HepG2 (cell line): ENCODE measurements at regions not wholly inside any gene's neighbourhood (a gene's known extent, or its start where the extent isn't known, plus 50 kb on each side); places are given as distances from the start of the nearest gene placed in this dataset.
A peak's percentile ranks its signal among the peaks of the same experiment; 100 is the strongest.

ENCODE experiments used
- ATAC-seq: fragments of 200-7000 bp; cut with Tn5 transposase; 3 replicates; pipeline ENCODE4 v1.9.1; 2020; ENCODE audit warnings: mild to moderate bottlenecking, moderate library complexity
- BruUV-seq: library from RNA; stranded (reverse); fragments of 400-500 nt; replicated peaks from 2 replicates; lab custom pipeline; 2021; lab: Mats Ljungman, UMichigan
- CTCF ChIA-PET: fragments of 300-600 bp; formaldehyde crosslinking; extraction: SDS; loops from one replicate; lab custom pipeline; 2021; ENCODE audit warnings: low total read pairs, inconsistent platforms, low intra/inter-chr PET ratio; lab: Yijun Ruan, JAX
- POLR2A ChIA-PET: fragments of 350-600 bp; sonication (Branson Sonifier 250); formaldehyde crosslinking; loops from one replicate; lab custom pipeline; 2020; ENCODE audit warnings: antibody characterized with exemption, inconsistent platforms; lab: Yijun Ruan, JAX
- DNase-seq: peaks from one replicate; pipeline ENCODE4 v3.0.0-alpha.2; 2015; ENCODE audit warnings: low spot score
- FAIRE-seq: peaks from 3 replicates; lab custom pipeline; 2011; peaks lifted over from hg19 to GRCh38; lab: Jason Lieb, UNC
- H2AFZ ChIP-seq: one replicate; pipeline ENCODE4 v1.6.1; 2011; ENCODE audit warnings: low read length, inconsistent platforms
- H3K27ac ChIP-seq: fragments of 300-600 bp; 3 replicates; pipeline ENCODE4 v1.8.0; 2011; ENCODE audit warnings: mixed run types, mild to moderate bottlenecking, mixed read lengths, low read length, inconsistent platforms; ENCODE audit not compliant: insufficient read depth; ENCODE audit errors: extremely low read length
- H3K27me3 ChIP-seq, 2 experiments: fragments of 200-600 bp in 1 of 2; 2 replicates in 1 of 2; 3 replicates in 1 of 2; pipeline versions ENCODE4 v1.6.0 to v1.8.0; 2011; ENCODE audit warnings: low read length in 2 of 2, mild to moderate bottlenecking in 2 of 2, moderate library complexity in 2 of 2, inconsistent platforms in 1 of 2; ENCODE audit not compliant: insufficient read depth in 2 of 2, control insufficient read depth in 1 of 2
- H3K36me3 ChIP-seq, 2 experiments: fragments of 200-600 bp in 1 of 2; replicated peaks in 1 of 2; 2 replicates in 1 of 2; 3 replicates in 1 of 2; pipeline versions ENCODE4 v1.5.1 to v1.8.0; 2011; ENCODE audit warnings: low read length in 2 of 2, inconsistent platforms in 1 of 2; ENCODE audit not compliant: insufficient read depth in 2 of 2, control insufficient read depth in 1 of 2
- H3K4me1 ChIP-seq: 2 replicates; pipeline ENCODE4 v1.5.1; 2012; ENCODE audit warnings: low read length, inconsistent platforms; ENCODE audit not compliant: insufficient read depth
- H3K4me2 ChIP-seq: 2 replicates; pipeline ENCODE4 v1.6.0; 2011; ENCODE audit warnings: low read depth, low read length, inconsistent platforms
- H3K4me3 ChIP-seq, 3 experiments: fragments of 200-600 bp in 1 of 3; sonication (generic), shearing (Covaris generic) in 1 of 3; replicated peaks in 1 of 3; 2 replicates each; pipeline ENCODE4 v1.5.1; 2011 to 2016; ENCODE audit warnings: low read length in 3 of 3, inconsistent platforms in 2 of 3, low read depth in 2 of 3, mild to moderate bottlenecking in 2 of 3, control low read depth in 1 of 3, mixed read lengths in 1 of 3; ENCODE audit not compliant: insufficient read depth in 1 of 3
- H3K79me2 ChIP-seq: one replicate; pipeline ENCODE4 v1.6.1; 2011; ENCODE audit warnings: low read length, inconsistent platforms; ENCODE audit not compliant: insufficient read depth
- H3K9ac ChIP-seq: 2 replicates; pipeline ENCODE4 v1.6.0; 2011; ENCODE audit warnings: mild to moderate bottlenecking, low read depth, low read length, inconsistent platforms; ENCODE audit not compliant: insufficient read depth
- H3K9me3 ChIP-seq: 2 replicates; pipeline ENCODE4 v1.5.1; 2012; ENCODE audit warnings: mild to moderate bottlenecking, low read length
- H4K20me1 ChIP-seq: 2 replicates; pipeline ENCODE4 v1.6.0; 2011; ENCODE audit warnings: inconsistent platforms, mild to moderate bottlenecking, low read length, moderate library complexity; ENCODE audit not compliant: insufficient read depth
- DNMT1 ChIP-seq: sonication (generic); formaldehyde crosslinking; IDR thresholded peaks from 2 replicates; pipeline ENCODE4 v1.5.1; 2020; ENCODE audit warnings: mild to moderate bottlenecking, missing genetic modification reagents
- MXI1 ChIP-seq: IDR thresholded peaks from 3 replicates; pipeline ENCODE4 v1.6.1; 2012; ENCODE audit warnings: low read depth, low read length, inconsistent platforms, borderline replicate concordance
- NONO ChIP-seq, 2 experiments: fragments of 450-650 bp in 1 of 2; sonication (generic) in 1 of 2; formaldehyde crosslinking in 1 of 2; IDR thresholded peaks in 1 of 2; conservative IDR thresholded peaks in 1 of 2; 2 replicates each; pipeline versions ENCODE4 v1.6.1 to v1.8.0; 2017 to 2022; ENCODE audit warnings: mild to moderate bottlenecking in 1 of 2, missing genetic modification reagents in 1 of 2, moderate library complexity in 1 of 2
- SAP130 ChIP-seq: IDR thresholded peaks from 2 replicates; pipeline ENCODE4 v1.6.1; 2016; ENCODE audit warnings: low read depth
- STAG1 ChIP-seq: sonication (generic); formaldehyde crosslinking; IDR thresholded peaks from 2 replicates; pipeline ENCODE4 v1.4.0; 2020; ENCODE audit warnings: missing genetic modification reagents
- ZBTB42 ChIP-seq: sonication (generic); formaldehyde crosslinking; IDR thresholded peaks from 2 replicates; pipeline ENCODE4 v1.5.0; 2020; ENCODE audit warnings: mild to moderate bottlenecking, missing genetic modification reagents
- WGBS: methylation state at CpG from one replicate; pipeline ENCODE4 v1.1.6; 2017; ENCODE audit warnings: low lambda C conversion rate; 5-methylcytosine and 5-hydroxymethylcytosine counted together
- in situ Hi-C: cut with HindIII; loops from 2 replicates; pipeline ENCODE4 v1.10.0; 2017; ENCODE audit warnings: low pct_unique_long_range_greater_than_20kb; ENCODE audit not compliant: extremely low pct_ligation_motif_present
- intact Hi-C: fragments of 100-400 bp; cut with micrococcal nuclease; formaldehyde crosslinking; loops from one replicate; pipeline ENCODE4 v1.10.0; 2022; ENCODE audit not compliant: unreplicated experiment

- no peaks in the 10 kb centered on the region for H4K20me1 ChIP-seq
- intact Hi-C loops: no loop called here
- TF ChIP-seq ZBTB42 (CRISPR knock-in tag) (no peak), MXI1 (no peak), SAP130 (CRISPR knock-in tag) (no peak)
- no TSS peak for BruUV-seq
- POLR2A ChIA-PET: no interaction called here
- peak overlapping the region; percentile 3; the same call in 1 of the 2 replicates for H3K4me2 ChIP-seq
- H3K27ac ChIP-seq: no peak overlapping the region
- no peaks in the 10 kb centered on the region for H3K79me2 ChIP-seq
- H3K9me3 ChIP-seq: no peaks in the 10 kb centered on the region
- H2AFZ ChIP-seq: no peak overlapping the region
- H3K9ac ChIP-seq: no peak overlapping the region
- no peak overlapping the region for H3K4me3 ChIP-seq
- no peaks in the 10 kb centered on the region for H3K4me1 ChIP-seq
- in situ Hi-C loops: no loop called here
- ATAC-seq: peak; percentile 31; the same call in 1 of the 3 replicates
- no peak for DNase-seq
- H3K36me3 ChIP-seq: no peaks in the 10 kb centered on the region
- no peaks in the 10 kb centered on the region for H3K27me3 ChIP-seq
- CTCF ChIA-PET: no interaction called here
- WGBS: 48% methylated on average over 20 of the region's 20 CpGs
- no peak for FAIRE-seq
Measured at GRCh38 chr4:107380836-107381438, 339.1 kb downstream of the PAPSS1 start.

DNA sequence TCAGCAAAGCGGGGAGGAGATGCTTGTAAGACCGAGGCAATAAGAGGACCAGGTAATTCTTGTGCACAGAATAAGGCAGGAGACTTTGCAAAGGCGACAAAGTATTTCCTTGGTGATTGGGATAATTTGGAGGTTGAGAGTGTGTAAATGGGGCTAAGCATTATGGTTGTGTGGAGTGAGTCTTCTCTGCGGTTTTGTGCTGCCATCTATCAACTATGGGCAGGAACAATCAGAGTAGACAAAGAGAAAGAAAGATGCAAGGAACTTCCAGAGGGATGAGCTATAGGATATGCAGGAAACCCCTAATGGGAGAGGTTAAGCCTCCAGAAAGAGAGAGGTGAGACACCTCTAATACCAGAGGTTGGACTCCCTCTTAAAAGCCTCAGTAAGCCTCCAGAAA, 339.8 kb downstream of the PAPSS1 start:
- Histone ChIP-seq H3K4me3 (no peak overlapping the region), H4K20me1 (no peaks in the 10 kb centered on the region)
- BruUV-seq: no TSS peak
- no peak for DNase-seq
- no peak for TF ChIP-seq NONO (IDR thresholded peaks at IDR 0.05)
- no peak for TF ChIP-seq NONO (CRISPR knock-in tag; conservative IDR thresholded peaks at IDR 0.05)
- peak; percentile 9; the same call in 1 of the 2 replicates for TF ChIP-seq STAG1 (CRISPR knock-in tag)
- TF ChIP-seq DNMT1: no peak
- TF ChIP-seq, all 625 proteins: peak for 1
- Histone ChIP-seq H3K27ac (no peak overlapping the region), H3K4me1 (no peaks in the 10 kb centered on the region), H3K9ac (no peak overlapping the region), H3K27me3 (no peaks in the 10 kb centered on the region), H3K79me2 (no peaks in the 10 kb centered on the region), H3K9me3 (no peaks in the 10 kb centered on the region), H3K4me2 (no peak overlapping the region), H2AFZ (no peak overlapping the region), H3K36me3 (no peaks in the 10 kb centered on the region)
- ATAC-seq (no peak), FAIRE-seq (no peak)
- ChIA-PET POLR2A (no interaction called here), CTCF (no interaction called here)
- 32% methylated on average over 4 of the region's 4 CpGs for WGBS
- in situ Hi-C loops (no loop called here), intact Hi-C loops (no loop called here)
